ENCODE measurements at regions not wholly inside any gene's neighbourhood (a gene's known extent, or its start where the extent isn't known, plus 50 kb on each side); places are given as distances from the start of the nearest gene placed in this dataset.

GRCh38 chr11:96621161-96621560 is 231.3 kb downstream of the JRKL start:
- no peak for DNase-seq (ENCODE audit: low spot score in 2 of 2)
- peaks cover 0 to under 1% of the 10 kb centered on the region in 2 donors for H3K9me3 ChIP-seq
- H3K36me3 ChIP-seq, result no peaks in the 10 kb centered on the region
- intact Hi-C loops (cut with DNase I; ENCODE audit: low total_unique reads), result no loop called here
- H3K4me3 ChIP-seq, result no peak overlapping the region
- H3K27me3 ChIP-seq, result no peaks in the 10 kb centered on the region
- TF ChIP-seq POLR2A (IDR thresholded peaks at IDR 0.05) (no peak), POLR2AphosphoS5 (IDR thresholded peaks at IDR 0.05) (no peak)
- TF ChIP-seq, protein P1, sequence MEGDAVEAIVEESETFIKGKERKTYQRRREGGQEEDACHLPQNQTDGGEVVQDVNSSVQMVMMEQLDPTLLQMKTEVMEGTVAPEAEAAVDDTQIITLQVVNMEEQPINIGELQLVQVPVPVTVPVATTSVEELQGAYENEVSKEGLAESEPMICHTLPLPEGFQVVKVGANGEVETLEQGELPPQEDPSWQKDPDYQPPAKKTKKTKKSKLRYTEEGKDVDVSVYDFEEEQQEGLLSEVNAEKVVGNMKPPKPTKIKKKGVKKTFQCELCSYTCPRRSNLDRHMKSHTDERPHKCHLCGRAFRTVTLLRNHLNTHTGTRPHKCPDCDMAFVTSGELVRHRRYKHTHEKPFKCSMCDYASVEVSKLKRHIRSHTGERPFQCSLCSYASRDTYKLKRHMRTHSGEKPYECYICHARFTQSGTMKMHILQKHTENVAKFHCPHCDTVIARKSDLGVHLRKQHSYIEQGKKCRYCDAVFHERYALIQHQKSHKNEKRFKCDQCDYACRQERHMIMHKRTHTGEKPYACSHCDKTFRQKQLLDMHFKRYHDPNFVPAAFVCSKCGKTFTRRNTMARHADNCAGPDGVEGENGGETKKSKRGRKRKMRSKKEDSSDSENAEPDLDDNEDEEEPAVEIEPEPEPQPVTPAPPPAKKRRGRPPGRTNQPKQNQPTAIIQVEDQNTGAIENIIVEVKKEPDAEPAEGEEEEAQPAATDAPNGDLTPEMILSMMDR (IDR thresholded peaks at IDR 0.05), result no peak
- no peaks in the 10 kb centered on the region for H3K4me1 ChIP-seq
- H3K27ac ChIP-seq, result no peak overlapping the region

DNA sequence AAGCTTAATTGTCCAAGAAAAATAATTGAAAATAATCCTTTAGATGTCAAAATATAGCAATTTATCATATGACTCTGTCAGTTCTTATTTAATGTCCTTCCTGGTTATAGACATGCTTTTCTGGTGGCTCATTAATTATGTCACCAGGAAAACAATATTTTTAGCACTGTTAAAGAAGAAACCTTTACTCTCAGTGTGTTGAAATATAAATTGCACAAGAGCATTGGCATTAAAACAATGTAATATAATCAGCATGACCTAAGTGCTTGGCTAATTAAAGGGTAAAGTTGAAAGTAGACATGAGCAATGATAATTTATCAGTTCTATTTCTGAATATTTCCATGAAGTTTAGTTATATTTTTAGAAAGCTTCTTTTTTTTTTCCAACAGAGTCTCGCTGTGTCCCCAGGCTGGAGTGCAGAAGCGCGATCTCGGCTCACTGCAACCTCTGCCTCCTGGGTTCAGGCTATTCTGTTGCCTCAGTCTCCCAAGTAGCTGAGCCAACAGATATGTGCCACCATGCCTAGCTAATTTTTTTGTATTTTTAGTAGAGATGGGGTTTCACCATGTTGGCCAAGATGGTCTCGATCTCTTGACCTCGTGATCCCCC is 232.3 kb downstream of the JRKL start:
- no peak for DNase-seq (ENCODE audit: low spot score in 2 of 2)
- H3K27ac ChIP-seq, result no peak overlapping the region
- no peaks in the 10 kb centered on the region for H3K36me3 ChIP-seq
- intact Hi-C loops (cut with DNase I; ENCODE audit: low total_unique reads), result no loop called here
- no peaks in the 10 kb centered on the region for H3K27me3 ChIP-seq
- TF ChIP-seq POLR2A (IDR thresholded peaks at IDR 0.05) (no peak), POLR2AphosphoS5 (IDR thresholded peaks at IDR 0.05) (no peak)
- TF ChIP-seq, protein P1 (IDR thresholded peaks at IDR 0.05), result no peak
- H3K9me3 ChIP-seq, result peaks cover 0 to 10% of the 10 kb centered on the region in 2 donors
- no peaks in the 10 kb centered on the region for H3K4me1 ChIP-seq
- H3K4me3 ChIP-seq, result no peak overlapping the region

GRCh38 chr11:96624126-96624525 is 234.3 kb downstream of the JRKL start:
- peaks cover 0 to 11% of the 10 kb centered on the region in 2 donors for H3K9me3 ChIP-seq
- H3K36me3 ChIP-seq, result no peaks in the 10 kb centered on the region
- no peak for DNase-seq (ENCODE audit: low spot score in 2 of 2)
- no peak overlapping the region for H3K27ac ChIP-seq
- TF ChIP-seq POLR2AphosphoS5 (IDR thresholded peaks at IDR 0.05), result no peak
- TF ChIP-seq, protein P1 (IDR thresholded peaks at IDR 0.05), result no peak
- no peak for TF ChIP-seq POLR2A (IDR thresholded peaks at IDR 0.05)
- intact Hi-C loops (cut with DNase I; ENCODE audit: low total_unique reads), result no loop called here
- H3K27me3 ChIP-seq, result no peaks in the 10 kb centered on the region
- H3K4me1 ChIP-seq, result no peaks in the 10 kb centered on the region
- H3K4me3 ChIP-seq, result no peak overlapping the region

DNA sequence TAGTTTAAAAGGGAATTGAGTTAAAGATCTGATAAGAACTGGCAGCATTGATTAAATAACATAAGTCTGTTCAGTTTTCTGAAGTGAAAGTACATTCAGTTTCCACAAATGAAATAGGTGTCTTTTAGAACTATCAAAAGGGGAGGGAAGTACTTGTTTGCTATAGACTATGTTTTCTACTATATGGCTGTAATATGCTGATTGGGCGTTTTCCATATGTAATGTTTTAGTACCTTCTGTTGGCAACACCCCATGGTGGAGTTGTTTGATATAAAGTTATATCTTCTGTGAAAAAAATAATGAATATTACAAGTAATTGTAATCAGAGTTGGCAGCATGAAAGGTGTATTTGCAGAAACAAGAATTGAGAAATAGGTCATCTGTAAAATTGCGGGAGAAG is 237.6 kb downstream of the JRKL start:
- H3K4me3 ChIP-seq, result no peak overlapping the region
- peaks cover 0 to 11% of the 10 kb centered on the region in 2 donors for H3K9me3 ChIP-seq
- TF ChIP-seq POLR2AphosphoS5 (IDR thresholded peaks at IDR 0.05), result no peak
- no peak for TF ChIP-seq POLR2A (IDR thresholded peaks at IDR 0.05)
- TF ChIP-seq, protein P1 (IDR thresholded peaks at IDR 0.05), result no peak
- intact Hi-C loops (cut with DNase I; ENCODE audit: low total_unique reads), result no loop called here
- no peak for DNase-seq (ENCODE audit: low spot score in 2 of 2)
- no peaks in the 10 kb centered on the region for H3K36me3 ChIP-seq
- no peaks in the 10 kb centered on the region for H3K27me3 ChIP-seq
- no peaks in the 10 kb centered on the region for H3K4me1 ChIP-seq
- H3K27ac ChIP-seq, result no peak overlapping the region

DNA sequence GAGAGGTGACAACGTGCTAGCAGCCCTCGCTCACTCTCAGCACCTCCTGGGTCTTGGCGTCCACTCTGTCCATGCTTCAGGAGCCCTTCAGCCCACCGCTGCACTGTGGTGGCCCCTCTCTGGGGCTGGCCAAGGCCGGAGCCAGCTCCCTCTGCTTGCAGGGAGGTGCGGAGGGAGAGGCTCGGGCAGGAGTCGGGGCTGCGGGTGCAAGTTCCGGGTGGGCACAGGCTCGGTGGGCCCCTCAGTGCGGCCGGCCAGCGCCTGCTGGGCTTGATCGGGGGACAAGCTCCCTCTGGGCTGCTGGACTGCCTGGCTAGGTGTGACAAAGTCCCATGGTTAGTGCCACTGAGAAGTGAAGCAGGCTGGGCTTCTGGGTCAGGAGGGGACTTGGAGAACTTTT is 245.8 kb downstream of the JRKL start:
- H3K4me3 ChIP-seq, result no peak overlapping the region

More for the DNA sequence above, 245.8 kb downstream of the JRKL start:
- Histone ChIP-seq H3K27me3 (no peaks in the 10 kb centered on the region), H3K4me1 (no peaks in the 10 kb centered on the region), H3K9me3 (peaks cover 7 to 16% of the 10 kb centered on the region in 2 donors), H3K36me3 (no peaks in the 10 kb centered on the region), H3K27ac (no peak overlapping the region)
- no peak for TF ChIP-seq POLR2AphosphoS5 (IDR thresholded peaks at IDR 0.05)
- TF ChIP-seq, protein P1 (IDR thresholded peaks at IDR 0.05), result no peak
- no peak for TF ChIP-seq POLR2A (IDR thresholded peaks at IDR 0.05)
- intact Hi-C loops (cut with DNase I; ENCODE audit: low total_unique reads), result no loop called here
- no peak for DNase-seq (ENCODE audit: low spot score in 2 of 2)

Data from breast epithelium (tissue), 4 donors.